B cell (primary cell): ENCODE measurements at regions not wholly inside any gene's neighbourhood (a gene's known extent, or its start where the extent isn't known, plus 50 kb on each side); places are given as distances from the start of the nearest gene placed in this dataset.

Source experiments
- ATAC-seq: fragments of 200-7000 bp; cut with Tn5 transposase; one replicate; pipeline ENCODE4 v1.10.0; 2021; ENCODE audit warnings: low read depth, mild to moderate bottlenecking, moderate number of reproducible peaks, moderate library complexity
- CTCF ChIA-PET: fragments of 350-600 bp; sonication (Branson Sonifier 250); formaldehyde crosslinking; loops from one replicate; lab custom pipeline; 2021; ENCODE audit warnings: antibody characterized with exemption, inconsistent platforms; lab: Charles Lee
- POLR2A ChIA-PET: fragments of 350-600 bp; sonication (Branson Sonifier 250); formaldehyde crosslinking; loops from one replicate; lab custom pipeline; 2021; ENCODE audit warnings: antibody characterized with exemption; lab: Charles Lee
- DNase-seq: peaks from one replicate; pipeline ENCODE4 v3.0.0; 2013
- H2AFZ ChIP-seq: 2 replicates; pipeline ENCODE4 v1.6.1; 2012; ENCODE audit warnings: mild to moderate bottlenecking, low read depth, low read length; ENCODE audit not compliant: insufficient read depth, poor library complexity, severe bottlenecking
- H3K27ac ChIP-seq, 2 donors: 1 replicate in 1 of 2; 2 replicates in 1 of 2; pipeline ENCODE4 v1.5.1; 2012 to 2013; ENCODE audit warnings: low read length in 2 of 2, mild to moderate bottlenecking in 2 of 2, moderate library complexity in 1 of 2
- H3K27me3 ChIP-seq, 4 experiments: fragments of 200-600 bp in 1 of 4; sonication (generic) in 1 of 4; replicated peaks in 1 of 4; 1 replicate in 2 of 4; 2 replicates in 2 of 4; pipeline versions ENCODE4 v1.6.1 to v1.7.0; 2013 to 2016; ENCODE audit warnings: low read length in 3 of 4, mild to moderate bottlenecking in 2 of 4, mixed read lengths in 1 of 4, moderate library complexity in 1 of 4; ENCODE audit not compliant: insufficient read depth in 4 of 4, control insufficient read depth in 3 of 4; ENCODE audit errors: control extremely low read depth in 1 of 4
- H3K36me3 ChIP-seq, 2 experiments: replicated peaks in 1 of 2; 1 replicate in 1 of 2; 2 replicates in 1 of 2; pipeline versions ENCODE4 v1.6.1 to v1.7.1; 2013; ENCODE audit warnings: low read length in 1 of 2; ENCODE audit not compliant: insufficient read depth in 2 of 2, control insufficient read depth in 1 of 2; ENCODE audit errors: control extremely low read depth in 1 of 2, extremely low read depth in 1 of 2
- H3K4me1 ChIP-seq, 2 donors: fragments of 200-600 bp in 1 of 2; sonication (generic) in 1 of 2; 1 replicate in 1 of 2; 2 replicates in 1 of 2; pipeline versions ENCODE4 v1.5.1 to v1.6.1; 2013 to 2017; ENCODE audit warnings: low read length in 2 of 2; ENCODE audit not compliant: control insufficient read depth in 2 of 2, insufficient read depth in 2 of 2
- H3K4me2 ChIP-seq: replicated peaks from 2 replicates; pipeline ENCODE3; 2012; ENCODE audit warnings: mild to moderate bottlenecking, low read depth, low read length; ENCODE audit not compliant: poor library complexity, severe bottlenecking
- H3K4me3 ChIP-seq, 5 experiments: fragments of 200-600 bp in 1 of 5; sonication (generic) in 1 of 5; 1 replicate in 3 of 5; 2 replicates in 2 of 5; pipeline versions ENCODE4 v1.5.1 to v1.7.0; 2011 to 2016; ENCODE audit warnings: low read length in 4 of 5, mild to moderate bottlenecking in 4 of 5, low read depth in 2 of 5, control low read depth in 1 of 5, moderate library complexity in 1 of 5; ENCODE audit not compliant: insufficient read depth in 1 of 5; ENCODE audit errors: control extremely low read depth in 1 of 5, extremely low read depth in 1 of 5
- H3K79me2 ChIP-seq: fragments of 200-600 bp; sonication (generic); one replicate; pipeline ENCODE4 v1.6.0; 2016; ENCODE audit warnings: low read length; ENCODE audit not compliant: control insufficient read depth, insufficient read depth
- H3K9ac ChIP-seq: fragments of 200-600 bp; sonication (generic); 2 replicates; pipeline ENCODE4 v1.6.1; 2017; ENCODE audit warnings: mild to moderate bottlenecking, low read length, moderate library complexity
- H3K9me3 ChIP-seq, 3 donors: one replicate each; pipeline versions ENCODE4 v1.6.1 to v1.7.1; 2013; ENCODE audit warnings: low read length in 2 of 3; ENCODE audit not compliant: control insufficient read depth in 2 of 3, insufficient read depth in 1 of 3; ENCODE audit errors: control extremely low read depth in 1 of 3
- H4K20me1 ChIP-seq: 2 replicates; pipeline ENCODE4 v1.6.0; 2012; ENCODE audit warnings: mild to moderate bottlenecking, low read length; ENCODE audit not compliant: insufficient read depth, control insufficient read depth, poor library complexity, severe bottlenecking
- H3K27ac Mint-ChIP-seq: one replicate; pipeline ENCODE4 v1.8.0; 2021; ENCODE audit warnings: mixed read lengths
- H3K27me3 Mint-ChIP-seq: one replicate; pipeline ENCODE4 v1.8.0; 2021; ENCODE audit warnings: mixed read lengths
- H3K4me1 Mint-ChIP-seq: one replicate; pipeline ENCODE4 v1.8.0; 2021; ENCODE audit warnings: mixed read lengths
- H3K4me3 Mint-ChIP-seq: one replicate; pipeline ENCODE4 v1.8.0; 2021; ENCODE audit warnings: mixed read lengths
- H3K9me3 Mint-ChIP-seq: one replicate; pipeline ENCODE4 v1.8.0; 2022; ENCODE audit warnings: mixed read lengths; ENCODE audit not compliant: insufficient read depth
- EZH2 ChIP-seq: IDR thresholded peaks from 2 replicates; pipeline ENCODE4 v1.6.1; 2012; ENCODE audit warnings: borderline replicate concordance, low read depth, mild to moderate bottlenecking, moderate library complexity, low read length; ENCODE audit not compliant: insufficient read depth, poor library complexity, severe bottlenecking
- WGBS: methylation state at CpG from one replicate; pipeline ENCODE4 v1.1.5; 2013; ENCODE audit warnings: missing lambda C conversion rate; ENCODE audit not compliant: insufficient coverage; 5-methylcytosine and 5-hydroxymethylcytosine counted together
- intact Hi-C: fragments of 100-400 bp; cut with micrococcal nuclease; formaldehyde crosslinking; loops from one replicate; pipeline ENCODE4 v1.10.0; 2022
- TF ChIP-seq, protein P1 (sequence below): fragments of 200-600 bp; IDR thresholded peaks from one replicate; pipeline ENCODE4 v1.8.0; 2022; ENCODE audit warnings: antibody characterized with exemption, mild to moderate bottlenecking

DNA sequence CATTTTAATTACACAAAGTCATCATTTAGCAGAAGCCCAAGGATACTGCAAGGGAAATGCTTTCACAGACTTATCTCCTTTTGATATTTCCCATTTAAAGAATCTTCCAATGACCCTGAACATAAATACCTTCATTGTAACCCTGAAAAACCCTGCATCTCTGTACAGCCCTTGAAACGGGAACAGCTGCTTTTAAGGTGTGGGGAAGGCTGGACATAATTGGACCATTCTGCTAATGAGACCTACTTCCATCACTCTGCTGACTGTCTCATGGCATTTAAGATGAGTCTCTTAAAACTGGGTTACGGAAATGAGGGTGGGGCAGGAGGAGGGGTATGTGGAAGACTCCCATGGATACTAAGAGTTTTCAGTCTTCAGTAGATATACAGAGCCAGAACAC lies 485.8 kb downstream of the BRINP1 start:
- Histone ChIP-seq H3K4me1 (no peaks in the 10 kb centered on the region), H3K4me2 (no peak overlapping the region), H3K27me3 (no peaks in the 10 kb centered on the region), H3K79me2 (no peaks in the 10 kb centered on the region), H3K9me3 (no peaks in the 10 kb centered on the region), H3K4me3 (no peak overlapping the region), H3K9ac (no peak overlapping the region), H3K36me3 (no peaks in the 10 kb centered on the region), H2AFZ (no peak overlapping the region), H4K20me1 (no peaks in the 10 kb centered on the region), H3K27ac (no peak overlapping the region)
- no CpG with 5 or more reads among the region's 2 CpGs for WGBS
- Mint-ChIP-seq H3K4me1 (no peaks in the 10 kb centered on the region), H3K27me3 (no peaks in the 10 kb centered on the region), H3K4me3 (no peak overlapping the region), H3K27ac (no peak overlapping the region), H3K9me3 (no peaks in the 10 kb centered on the region)
- no peak for TF ChIP-seq EZH2
- TF ChIP-seq, protein P1, sequence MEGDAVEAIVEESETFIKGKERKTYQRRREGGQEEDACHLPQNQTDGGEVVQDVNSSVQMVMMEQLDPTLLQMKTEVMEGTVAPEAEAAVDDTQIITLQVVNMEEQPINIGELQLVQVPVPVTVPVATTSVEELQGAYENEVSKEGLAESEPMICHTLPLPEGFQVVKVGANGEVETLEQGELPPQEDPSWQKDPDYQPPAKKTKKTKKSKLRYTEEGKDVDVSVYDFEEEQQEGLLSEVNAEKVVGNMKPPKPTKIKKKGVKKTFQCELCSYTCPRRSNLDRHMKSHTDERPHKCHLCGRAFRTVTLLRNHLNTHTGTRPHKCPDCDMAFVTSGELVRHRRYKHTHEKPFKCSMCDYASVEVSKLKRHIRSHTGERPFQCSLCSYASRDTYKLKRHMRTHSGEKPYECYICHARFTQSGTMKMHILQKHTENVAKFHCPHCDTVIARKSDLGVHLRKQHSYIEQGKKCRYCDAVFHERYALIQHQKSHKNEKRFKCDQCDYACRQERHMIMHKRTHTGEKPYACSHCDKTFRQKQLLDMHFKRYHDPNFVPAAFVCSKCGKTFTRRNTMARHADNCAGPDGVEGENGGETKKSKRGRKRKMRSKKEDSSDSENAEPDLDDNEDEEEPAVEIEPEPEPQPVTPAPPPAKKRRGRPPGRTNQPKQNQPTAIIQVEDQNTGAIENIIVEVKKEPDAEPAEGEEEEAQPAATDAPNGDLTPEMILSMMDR: no peak
- ATAC-seq: no peak
- no peak for DNase-seq
- POLR2A ChIA-PET: no interaction called here
- intact Hi-C loops: no loop called here
- CTCF ChIA-PET: no interaction called here

DNA sequence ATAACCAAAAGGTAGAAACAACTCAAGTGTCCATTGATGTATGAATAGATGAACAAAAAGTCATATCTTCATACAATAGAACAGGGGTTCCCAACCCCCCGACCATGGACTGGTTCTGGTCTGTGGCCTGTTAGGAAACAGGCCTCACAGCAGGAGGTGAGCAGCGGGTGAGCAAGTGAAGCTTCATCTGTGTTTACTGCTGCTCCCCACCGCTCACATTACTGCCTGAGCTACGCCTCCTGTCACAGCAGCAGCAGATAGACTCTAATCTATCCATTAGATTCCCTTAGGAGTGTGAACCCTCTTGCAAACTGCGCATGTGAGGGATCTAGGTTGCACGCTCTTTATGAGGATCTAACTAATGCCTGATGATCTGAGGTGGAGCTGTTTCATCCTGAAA lies 478.0 kb downstream of the BRINP1 start:
- H3K9ac ChIP-seq: no peak overlapping the region
- CTCF ChIA-PET: no interaction called here
- H3K4me1 ChIP-seq: no peaks in the 10 kb centered on the region
- H3K27ac ChIP-seq: no peak overlapping the region
- no peak for DNase-seq
- H3K27me3 ChIP-seq: no peaks in the 10 kb centered on the region
- H4K20me1 ChIP-seq: no peaks in the 10 kb centered on the region
- POLR2A ChIA-PET: no interaction called here
- whole genome bisulfite sequencing: 85% methylated on average over 4 of the region's 6 CpGs
- H3K9me3 ChIP-seq: no peaks in the 10 kb centered on the region
- Mint-ChIP-seq H3K27me3 (no peaks in the 10 kb centered on the region), H3K4me1 (no peaks in the 10 kb centered on the region), H3K4me3 (no peak overlapping the region), H3K9me3 (peaks cover 5% of the 10 kb centered on the region), H3K27ac (no peak overlapping the region)
- H3K79me2 ChIP-seq: no peaks in the 10 kb centered on the region
- no peak overlapping the region for H3K4me2 ChIP-seq
- no peak overlapping the region for H2AFZ ChIP-seq
- ATAC-seq: no peak
- H3K4me3 ChIP-seq: no peak overlapping the region
- H3K36me3 ChIP-seq: no peaks in the 10 kb centered on the region
- TF ChIP-seq EZH2: no peak
- TF ChIP-seq, protein P1: no peak
- intact Hi-C loops: no loop called here
